K562 (cell line): ENCODE measurements at regions not wholly inside any gene's neighbourhood (a gene's known extent, or its start where the extent isn't known, plus 50 kb on each side); places are given as distances from the start of the nearest gene placed in this dataset.

Source experiments
- ATAC-seq: fragments of 200-7000 bp; cut with Tn5 transposase; 3 replicates; pipeline ENCODE4 v1.9.1; 2020; ENCODE audit warnings: moderate library complexity
- BruUV-seq: library from RNA; stranded (reverse); fragments of 400-500 nt; replicated peaks from 2 replicates; lab custom pipeline; 2021; lab: Mats Ljungman, UMichigan
- CTCF ChIA-PET: fragments of 300-600 bp; formaldehyde crosslinking; extraction: SDS; loops from one replicate; lab custom pipeline; 2021; ENCODE audit warnings: low intra/inter-chr PET ratio; lab: Yijun Ruan, JAX
- POLR2A ChIA-PET: fragments of 300-600, 350-650 bp; sonication (Branson Sonifier 250); formaldehyde crosslinking; extraction: SDS; loops from one replicate; lab custom pipeline; 2021; ENCODE audit warnings: antibody characterized with exemption, inconsistent platforms; lab: Yijun Ruan, JAX
- DNase-seq, 4 experiments: peaks; one replicate each; pipeline versions ENCODE4 v3.0.0 to v3.0.0-alpha.2; 2011 to 2018; ENCODE audit warnings: low spot score in 3 of 4, mixed read lengths in 3 of 4; ENCODE audit errors: extremely low read depth in 1 of 4
- FAIRE-seq: peaks from 2 replicates; lab custom pipeline; 2011; peaks lifted over from hg19 to GRCh38; lab: Jason Lieb, UNC
- H2AFZ ChIP-seq: 2 replicates; pipeline ENCODE4 v1.6.0; 2011; ENCODE audit warnings: low read depth, low read length, control low read depth, inconsistent platforms
- H3K27ac ChIP-seq: fragments of 200-600 bp; 3 replicates; pipeline ENCODE4 v1.8.0; 2011; ENCODE audit warnings: low read depth, mild to moderate bottlenecking, control low read depth, inconsistent platforms, low read length, moderate library complexity, mixed read lengths; ENCODE audit errors: extremely low read depth
- H3K27me3 ChIP-seq, 2 experiments: fragments of 300-600 bp in 1 of 2; 2 replicates in 1 of 2; 3 replicates in 1 of 2; pipeline versions ENCODE4 v1.6.0 to v1.8.0; 2011; ENCODE audit warnings: inconsistent platforms in 2 of 2, low read length in 2 of 2, mild to moderate bottlenecking in 1 of 2, mixed read lengths in 1 of 2, moderate library complexity in 1 of 2; ENCODE audit not compliant: control insufficient read depth in 2 of 2, insufficient read depth in 2 of 2
- H3K36me3 ChIP-seq: fragments of 300-600 bp; 3 replicates; pipeline ENCODE4 v1.8.0; 2011; ENCODE audit warnings: mild to moderate bottlenecking, low read length, inconsistent platforms; ENCODE audit not compliant: control insufficient read depth, insufficient read depth
- H3K4me1 ChIP-seq, 2 experiments: fragments of 200-600 bp in 1 of 2; replicated peaks in 1 of 2; 2 replicates in 1 of 2; 3 replicates in 1 of 2; pipeline versions ENCODE4 v1.5.1 to v1.8.0; 2011; ENCODE audit warnings: inconsistent platforms in 2 of 2, low read length in 2 of 2, mild to moderate bottlenecking in 1 of 2, mixed read lengths in 1 of 2, moderate library complexity in 1 of 2; ENCODE audit not compliant: control insufficient read depth in 2 of 2, insufficient read depth in 2 of 2
- H3K4me2 ChIP-seq: 2 replicates; pipeline ENCODE4 v1.6.1; 2011; ENCODE audit warnings: low read length, control low read depth, inconsistent platforms, mixed read lengths; ENCODE audit not compliant: insufficient read depth
- H3K4me3 ChIP-seq: fragments of 200-600 bp; sonication (generic), shearing (Covaris generic); 2 replicates; pipeline ENCODE4 v1.5.1; 2016; ENCODE audit warnings: control low read depth, inconsistent platforms
- H3K79me2 ChIP-seq: fragments of 200-600 bp; 3 replicates; pipeline ENCODE4 v1.8.0; 2011; ENCODE audit warnings: low read length, inconsistent platforms; ENCODE audit not compliant: control insufficient read depth, insufficient read depth
- H3K9ac ChIP-seq, 2 experiments: 2 replicates each; pipeline versions ENCODE4 v1.6.0 to v1.6.1; 2011; ENCODE audit warnings: low read depth in 2 of 2, low read length in 2 of 2, control low read depth in 1 of 2, inconsistent platforms in 1 of 2, mild to moderate bottlenecking in 1 of 2, mixed read lengths in 1 of 2; ENCODE audit not compliant: insufficient read depth in 1 of 2
- H3K9me1 ChIP-seq: one replicate; pipeline ENCODE4 v1.6.0; 2011; ENCODE audit warnings: inconsistent platforms, mild to moderate bottlenecking, low read length, moderate library complexity; ENCODE audit not compliant: control insufficient read depth, insufficient read depth
- H3K9me3 ChIP-seq: replicated peaks from 2 replicates; pipeline ENCODE4 v1.5.1; 2011; ENCODE audit warnings: low read depth, low read length, inconsistent platforms; ENCODE audit not compliant: control insufficient read depth, insufficient read depth
- H4K20me1 ChIP-seq: replicated peaks from 2 replicates; pipeline ENCODE4 v1.6.1; 2011; ENCODE audit warnings: low read length, inconsistent platforms, mixed read lengths; ENCODE audit not compliant: control insufficient read depth, insufficient read depth
- ZNF224 ChIP-seq: sonication (generic); formaldehyde crosslinking; IDR thresholded peaks from 2 replicates; pipeline ENCODE4 v1.8.0; 2022; ENCODE audit warnings: mild to moderate bottlenecking, missing genetic modification reagents
- WGBS: fragments of 100-300 bp; shearing (Covaris generic); methylation state at CpG from one replicate; pipeline ENCODE4 v1.1.6; 2016; ENCODE audit warnings: low coverage, mixed read lengths; ENCODE audit not compliant: insufficient coverage; ENCODE audit errors: missing lambda C conversion rate; 5-methylcytosine and 5-hydroxymethylcytosine counted together
- in situ Hi-C: fragments of 300-500 bp; cut with MboI; formaldehyde crosslinking; loops from 4 replicates; pipeline ENCODE4 v1.15.0; 2018; ENCODE audit warnings: inconsistent platforms, mixed read lengths
- intact Hi-C: fragments of 100-400 bp; cut with micrococcal nuclease; formaldehyde crosslinking; loops from 2 replicates; pipeline ENCODE4 v1.14.2; 2022
- TF ChIP-seq, protein P1 (sequence below), 3 experiments: fragments of 200-800 bp in 1 of 3; fragments of 250-450 bp in 1 of 3; fragments of 450-650 bp in 1 of 3; sonication (Bioruptor Pico) in 1 of 3; sonication (Bioruptor generic) in 1 of 3; formaldehyde crosslinking in 1 of 3; IDR thresholded peaks; 2 replicates each; pipeline versions ENCODE4 v1.6.1 to v1.8.0; 2016 to 2022; ENCODE audit warnings: mild to moderate bottlenecking in 2 of 3, missing genetic modification characterization in 2 of 3, missing compliant biosample characterization in 1 of 3, moderate library complexity in 1 of 3

DNA sequence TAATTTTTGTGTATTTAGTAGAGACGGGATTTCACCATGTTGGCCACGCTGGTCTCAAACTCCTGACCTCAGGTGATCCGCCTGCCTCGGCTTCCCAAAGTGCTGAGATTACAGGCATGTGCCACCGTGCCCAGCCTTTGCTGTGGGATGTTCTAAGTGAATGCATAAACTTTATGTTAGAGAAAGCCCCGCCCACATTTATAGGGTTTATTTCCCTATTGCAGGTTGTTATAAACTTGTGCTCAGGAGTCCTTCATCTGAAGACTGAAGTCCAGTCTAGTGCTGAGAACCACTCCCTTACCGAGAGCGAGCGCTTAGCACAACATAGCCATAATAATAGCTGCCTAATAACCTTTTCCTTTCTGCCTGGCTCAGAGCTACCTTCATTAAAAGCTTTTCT, 75.4 kb upstream of the ZNF217 start:
- Histone ChIP-seq H3K4me1 (no peaks in the 10 kb centered on the region; a peak in 1 of 5 replicates), H3K27me3 (no peaks in the 10 kb centered on the region), H3K27ac (no peak overlapping the region), H4K20me1 (no peaks in the 10 kb centered on the region), H3K36me3 (no peaks in the 10 kb centered on the region), H3K4me2 (no peak overlapping the region)
- in situ Hi-C loops = no loop called here
- CTCF ChIA-PET = no interaction called here
- DNase-seq = no peak
- whole genome bisulfite sequencing = 71% methylated on average over 3 of the region's 9 CpGs
- no peak for TF ChIP-seq ZNF224
- TF ChIP-seq, protein P1, sequence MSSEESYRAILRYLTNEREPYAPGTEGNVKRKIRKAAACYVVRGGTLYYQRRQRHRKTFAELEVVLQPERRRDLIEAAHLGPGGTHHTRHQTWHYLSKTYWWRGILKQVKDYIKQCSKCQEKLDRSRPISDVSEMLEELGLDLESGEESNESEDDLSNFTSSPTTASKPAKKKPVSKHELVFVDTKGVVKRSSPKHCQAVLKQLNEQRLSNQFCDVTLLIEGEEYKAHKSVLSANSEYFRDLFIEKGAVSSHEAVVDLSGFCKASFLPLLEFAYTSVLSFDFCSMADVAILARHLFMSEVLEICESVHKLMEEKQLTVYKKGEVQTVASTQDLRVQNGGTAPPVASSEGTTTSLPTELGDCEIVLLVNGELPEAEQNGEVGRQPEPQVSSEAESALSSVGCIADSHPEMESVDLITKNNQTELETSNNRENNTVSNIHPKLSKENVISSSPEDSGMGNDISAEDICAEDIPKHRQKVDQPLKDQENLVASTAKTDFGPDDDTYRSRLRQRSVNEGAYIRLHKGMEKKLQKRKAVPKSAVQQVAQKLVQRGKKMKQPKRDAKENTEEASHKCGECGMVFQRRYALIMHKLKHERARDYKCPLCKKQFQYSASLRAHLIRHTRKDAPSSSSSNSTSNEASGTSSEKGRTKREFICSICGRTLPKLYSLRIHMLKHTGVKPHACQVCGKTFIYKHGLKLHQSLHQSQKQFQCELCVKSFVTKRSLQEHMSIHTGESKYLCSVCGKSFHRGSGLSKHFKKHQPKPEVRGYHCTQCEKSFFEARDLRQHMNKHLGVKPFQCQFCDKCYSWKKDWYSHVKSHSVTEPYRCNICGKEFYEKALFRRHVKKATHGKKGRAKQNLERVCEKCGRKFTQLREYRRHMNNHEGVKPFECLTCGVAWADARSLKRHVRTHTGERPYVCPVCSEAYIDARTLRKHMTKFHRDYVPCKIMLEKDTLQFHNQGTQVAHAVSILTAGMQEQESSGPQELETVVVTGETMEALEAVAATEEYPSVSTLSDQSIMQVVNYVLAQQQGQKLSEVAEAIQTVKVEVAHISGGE (CRISPR knock-in tag; IDR thresholded peaks at IDR 0.05) = peak in 1 of 3 experiments; percentile 96; a peak in 2 of 6 replicates
- TF ChIP-seq, all 486 proteins: peak for 1
- Histone ChIP-seq H3K9me3 (no peaks in the 10 kb centered on the region), H3K4me3 (no peak overlapping the region), H3K9me1 (no peaks in the 10 kb centered on the region), H3K79me2 (no peaks in the 10 kb centered on the region), H3K9ac (no peak overlapping the region), H2AFZ (no peak overlapping the region)
- no peak for FAIRE-seq
- POLR2A ChIA-PET = no interaction called here
- intact Hi-C loops = no loop called here
- no peak for ATAC-seq
- BruUV-seq = no TSS peak
